HEK293 (cell line): ENCODE measurements at regions not wholly inside any gene's neighbourhood (a gene's known extent, or its start where the extent isn't known, plus 50 kb on each side); places are given as distances from the start of the nearest gene placed in this dataset.

ENCODE experiments used
- ZNF555 ChIP-seq: fragments of 450-650 bp; formaldehyde crosslinking; conservative IDR thresholded peaks from 2 replicates; pipeline ENCODE4 v1.5.1; 2017; ENCODE audit warnings: missing biosample characterization, mild to moderate bottlenecking, missing genetic modification characterization, inconsistent platforms
- ZNF76 ChIP-seq: fragments of 450-650 bp; formaldehyde crosslinking; IDR thresholded peaks from 2 replicates; pipeline ENCODE4; 2016; ENCODE audit warnings: low read depth, missing biosample characterization, missing genetic modification characterization, borderline replicate concordance
- TF ChIP-seq, protein P1 (sequence below): fragments of 450-650 bp; formaldehyde crosslinking; IDR thresholded peaks from 2 replicates; pipeline ENCODE4 v1.5.1; 2016; ENCODE audit warnings: missing biosample characterization, missing genetic modification characterization

DNA sequence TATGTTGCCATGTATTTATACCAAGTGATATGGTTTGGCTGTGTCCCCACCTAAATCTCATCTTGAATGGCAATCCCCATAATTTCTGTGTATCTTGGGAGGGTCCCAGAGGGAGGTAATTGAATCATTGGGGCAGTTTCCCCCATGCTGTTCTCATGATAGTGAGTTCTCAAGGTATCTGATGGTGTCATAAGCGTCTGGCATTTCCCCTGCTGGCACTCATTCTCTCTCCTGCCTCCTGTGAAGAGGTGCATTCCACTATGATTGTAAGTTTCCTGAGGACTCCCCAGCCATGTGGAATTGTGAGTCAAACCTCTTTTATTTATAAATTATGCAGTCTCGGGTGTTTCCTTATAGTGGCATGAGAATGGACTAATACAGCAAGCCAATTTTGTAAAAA, 140.8 kb upstream of the ADAMTSL1 start:
- TF ChIP-seq, protein P1, sequence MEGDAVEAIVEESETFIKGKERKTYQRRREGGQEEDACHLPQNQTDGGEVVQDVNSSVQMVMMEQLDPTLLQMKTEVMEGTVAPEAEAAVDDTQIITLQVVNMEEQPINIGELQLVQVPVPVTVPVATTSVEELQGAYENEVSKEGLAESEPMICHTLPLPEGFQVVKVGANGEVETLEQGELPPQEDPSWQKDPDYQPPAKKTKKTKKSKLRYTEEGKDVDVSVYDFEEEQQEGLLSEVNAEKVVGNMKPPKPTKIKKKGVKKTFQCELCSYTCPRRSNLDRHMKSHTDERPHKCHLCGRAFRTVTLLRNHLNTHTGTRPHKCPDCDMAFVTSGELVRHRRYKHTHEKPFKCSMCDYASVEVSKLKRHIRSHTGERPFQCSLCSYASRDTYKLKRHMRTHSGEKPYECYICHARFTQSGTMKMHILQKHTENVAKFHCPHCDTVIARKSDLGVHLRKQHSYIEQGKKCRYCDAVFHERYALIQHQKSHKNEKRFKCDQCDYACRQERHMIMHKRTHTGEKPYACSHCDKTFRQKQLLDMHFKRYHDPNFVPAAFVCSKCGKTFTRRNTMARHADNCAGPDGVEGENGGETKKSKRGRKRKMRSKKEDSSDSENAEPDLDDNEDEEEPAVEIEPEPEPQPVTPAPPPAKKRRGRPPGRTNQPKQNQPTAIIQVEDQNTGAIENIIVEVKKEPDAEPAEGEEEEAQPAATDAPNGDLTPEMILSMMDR (tag by site-specific recombination) = no peak
- TF ChIP-seq ZNF555 (tag by site-specific recombination) (no peak), ZNF76 (no peak)
